KMS-11 (cell line): ENCODE measurements at regions not wholly inside any gene's neighbourhood (a gene's known extent, or its start where the extent isn't known, plus 50 kb on each side); places are given as distances from the start of the nearest gene placed in this dataset.

Source experiments
- H2AFZ ChIP-seq: fragments of 200-600 bp; sonication (generic); 2 replicates; pipeline ENCODE4 v1.6.1; 2016; ENCODE audit warnings: antibody characterized with exemption, mixed run types, low read depth
- H3K27ac ChIP-seq: fragments of 200-600 bp; sonication (generic); 2 replicates; pipeline ENCODE4 v1.6.1; 2016; ENCODE audit warnings: mild to moderate bottlenecking, mixed run types
- H3K27me3 ChIP-seq: fragments of 200-600 bp; sonication (generic); 2 replicates; pipeline ENCODE4 v1.6.1; 2017; ENCODE audit warnings: mild to moderate bottlenecking, low read depth, mixed run types, moderate library complexity; ENCODE audit not compliant: insufficient read depth
- H3K36me3 ChIP-seq: fragments of 200-600 bp; sonication (generic); 2 replicates; pipeline ENCODE4 v1.6.1; 2017; ENCODE audit warnings: mild to moderate bottlenecking, mixed run types; ENCODE audit not compliant: insufficient read depth
- H3K4me1 ChIP-seq: fragments of 200-600 bp; sonication (generic); 2 replicates; pipeline ENCODE4 v1.6.1; 2016; ENCODE audit warnings: mild to moderate bottlenecking, low read depth, mixed run types; ENCODE audit not compliant: poor library complexity, severe bottlenecking
- H3K4me2 ChIP-seq: fragments of 200-600 bp; sonication (generic); 2 replicates; pipeline ENCODE4 v1.7.0; 2016; ENCODE audit warnings: mild to moderate bottlenecking, mixed run types
- H3K4me3 ChIP-seq: fragments of 200-600 bp; sonication (generic); IDR thresholded peaks from 2 replicates; pipeline ENCODE4 v1.6.1; 2017; ENCODE audit warnings: low read depth, low read length, mixed read lengths; ENCODE audit not compliant: insufficient read depth
- H3K79me2 ChIP-seq: fragments of 200-600 bp; sonication (generic); 2 replicates; pipeline ENCODE4 v1.6.1; 2016; ENCODE audit warnings: low read depth, mixed run types; ENCODE audit not compliant: insufficient read depth
- H3K9ac ChIP-seq: fragments of 200-600 bp; sonication (generic); 2 replicates; pipeline ENCODE4 v1.6.1; 2016; ENCODE audit warnings: mild to moderate bottlenecking, mixed run types
- H4K20me1 ChIP-seq: fragments of 200-600 bp; sonication (generic); 2 replicates; pipeline ENCODE4 v1.6.1; 2016; ENCODE audit warnings: mild to moderate bottlenecking, mixed run types; ENCODE audit not compliant: insufficient read depth
- CTCF ChIP-seq: fragments of 200-600 bp; sonication (generic); conservative IDR thresholded peaks from 2 replicates; pipeline ENCODE4 v1.6.1; 2017; ENCODE audit warnings: low read depth, mild to moderate bottlenecking, antibody characterized with exemption, low read length, moderate library complexity, mixed read lengths

GRCh38 chr15:92773340-92773739 lies 117.8 kb upstream of the FAM174B start:
- Histone ChIP-seq H3K27me3 (no peaks in the 10 kb centered on the region), H4K20me1 (no peaks in the 10 kb centered on the region), H3K4me3 (no peak overlapping the region), H3K27ac (no peak overlapping the region), H2AFZ (no peak overlapping the region), H3K36me3 (no peaks in the 10 kb centered on the region), H3K9ac (no peak overlapping the region), H3K79me2 (no peaks in the 10 kb centered on the region), H3K4me2 (no peak overlapping the region), H3K4me1 (no peaks in the 10 kb centered on the region)
- no peak for TF ChIP-seq CTCF

- Histone ChIP-seq H3K4me1 (no peaks in the 10 kb centered on the region), H4K20me1 (no peaks in the 10 kb centered on the region), H3K9ac (no peak overlapping the region), H2AFZ (no peak overlapping the region), H3K36me3 (no peaks in the 10 kb centered on the region), H3K27ac (no peak overlapping the region), H3K4me3 (no peak overlapping the region), H3K79me2 (no peaks in the 10 kb centered on the region), H3K27me3 (no peaks in the 10 kb centered on the region), H3K4me2 (no peak overlapping the region)
- no peak for TF ChIP-seq CTCF
These were observed 120.2 kb upstream of the CHD2 start for GRCh38 chr15:92779874-92780273.

- Histone ChIP-seq H3K27ac (no peak overlapping the region), H3K79me2 (no peaks in the 10 kb centered on the region), H3K9ac (no peak overlapping the region), H2AFZ (no peak overlapping the region), H4K20me1 (no peaks in the 10 kb centered on the region), H3K4me3 (no peak overlapping the region), H3K4me1 (no peaks in the 10 kb centered on the region), H3K27me3 (no peaks in the 10 kb centered on the region), H3K36me3 (no peaks in the 10 kb centered on the region), H3K4me2 (no peak overlapping the region)
- TF ChIP-seq CTCF, result no peak
These were observed 119.3 kb upstream of the CHD2 start for GRCh38 chr15:92780843-92781242.

- TF ChIP-seq CTCF, result no peak
- no peaks in the 10 kb centered on the region for H3K27me3 ChIP-seq
- H3K4me2 ChIP-seq, result no peak overlapping the region
- H3K27ac ChIP-seq, result no peak overlapping the region
- H3K36me3 ChIP-seq, result no peaks in the 10 kb centered on the region
- H3K9ac ChIP-seq, result no peak overlapping the region
- H4K20me1 ChIP-seq, result no peaks in the 10 kb centered on the region
- H3K79me2 ChIP-seq, result no peaks in the 10 kb centered on the region
- no peak overlapping the region for H2AFZ ChIP-seq
- H3K4me1 ChIP-seq, result no peaks in the 10 kb centered on the region
- no peak overlapping the region for H3K4me3 ChIP-seq
These were observed 118.1 kb upstream of the CHD2 start for GRCh38 chr15:92781925-92782453.

GRCh38 chr15:92787116-92787515 lies 113.0 kb upstream of the CHD2 start:
- no peaks in the 10 kb centered on the region for H3K36me3 ChIP-seq
- no peak overlapping the region for H3K4me2 ChIP-seq
- no peak for TF ChIP-seq CTCF
- H3K27ac ChIP-seq, result no peak overlapping the region
- H3K9ac ChIP-seq, result no peak overlapping the region
- no peaks in the 10 kb centered on the region for H3K27me3 ChIP-seq
- H3K4me1 ChIP-seq, result no peaks in the 10 kb centered on the region
- no peak overlapping the region for H2AFZ ChIP-seq
- H3K79me2 ChIP-seq, result no peaks in the 10 kb centered on the region
- no peaks in the 10 kb centered on the region for H4K20me1 ChIP-seq
- no peak overlapping the region for H3K4me3 ChIP-seq
